SW 1271 (cell line): ENCODE measurements at regions not wholly inside any gene's neighbourhood (a gene's known extent, or its start where the extent isn't known, plus 50 kb on each side); places are given as distances from the start of the nearest gene placed in this dataset.

Experiments
- DNase-seq, 2 experiments: peaks; one replicate each; lab custom pipeline; 2025; lab: John Stamatoyannopoulos, UW

GRCh38 chrX:23525531-23525930 is 141.8 kb upstream of the PRDX4 start:
- no peak for DNase-seq

GRCh38 chrX:23540532-23540931 is 126.8 kb upstream of the PRDX4 start:
- no peak for DNase-seq

GRCh38 chrX:23548164-23548563 is 119.1 kb upstream of the PRDX4 start:
- DNase-seq, result no peak

- DNase-seq, result no peak
Measured at GRCh38 chrX:23552303-23552702, 115.0 kb upstream of the PRDX4 start.

GRCh38 chrX:23554304-23554703 is 113.0 kb upstream of the PRDX4 start:
- peak; percentile 0 to 32 for DNase-seq

GRCh38 chrX:23557070-23557469 is 110.2 kb upstream of the PRDX4 start:
- DNase-seq, result no peak

- no peak for DNase-seq
Measured at GRCh38 chrX:23559975-23560374, 107.3 kb upstream of the PRDX4 start.

GRCh38 chrX:23570674-23571343 is 96.5 kb upstream of the PRDX4 start:
- no peak for DNase-seq

- DNase-seq, result no peak
Measured at GRCh38 chrX:23575281-23575680, 92.0 kb upstream of the PRDX4 start.

GRCh38 chrX:23578079-23578478 is 89.2 kb upstream of the PRDX4 start:
- no peak for DNase-seq

- DNase-seq, result no peak
Measured at GRCh38 chrX:23589496-23589895, 77.8 kb upstream of the PRDX4 start.

- no peak for DNase-seq
Measured at GRCh38 chrX:23592741-23593140, 74.6 kb upstream of the PRDX4 start.

GRCh38 chrX:23598575-23598974 is 68.7 kb upstream of the PRDX4 start:
- DNase-seq, result no peak

- DNase-seq, result no peak
Measured at GRCh38 chrX:23603501-23603900, 63.8 kb upstream of the PRDX4 start.

- DNase-seq, result no peak
Measured at GRCh38 chrX:23610495-23610894, 56.8 kb upstream of the PRDX4 start.

GRCh38 chrX:23612846-23613245 is 54.4 kb upstream of the PRDX4 start:
- DNase-seq, result no peak

GRCh38 chrX:23616361-23616760 is 50.9 kb upstream of the PRDX4 start:
- DNase-seq, result peak in 1 of 2 experiments; percentile 10
